Activated CD4-positive, alpha-beta T cell treated with anti-CD3 and anti-CD28 coated beads for 36 hours (primary cell): ENCODE measurements at regions not wholly inside any gene's neighbourhood (a gene's known extent, or its start where the extent isn't known, plus 50 kb on each side); places are given as distances from the start of the nearest gene placed in this dataset.

Experiments used
- ATAC-seq: fragments of 200-7000 bp; cut with Tn5 transposase; one replicate; pipeline ENCODE4 v1.10.0; 2021; ENCODE audit warnings: mild to moderate bottlenecking, moderate library complexity
- CTCF ChIA-PET: fragments of 350-600 bp; sonication (Branson Sonifier 250); formaldehyde crosslinking; loops from one replicate; lab custom pipeline; 2021; ENCODE audit warnings: antibody characterized with exemption; lab: Charles Lee
- POLR2A ChIA-PET: fragments of 350-600 bp; sonication (Branson Sonifier 250); formaldehyde crosslinking; loops from one replicate; lab custom pipeline; 2021; ENCODE audit warnings: antibody characterized with exemption, inconsistent platforms; lab: Charles Lee
- DNase-seq: peaks from one replicate; pipeline ENCODE4 v3.0.0-alpha.2; 2020
- H3K27ac Mint-ChIP-seq: one replicate; pipeline ENCODE4 v1.8.0; 2021; ENCODE audit warnings: mixed read lengths
- H3K27me3 Mint-ChIP-seq: one replicate; pipeline ENCODE4 v1.8.0; 2021; ENCODE audit warnings: mixed read lengths
- H3K36me3 Mint-ChIP-seq: one replicate; pipeline ENCODE4 v1.8.0; 2021; ENCODE audit warnings: low read depth, mixed read lengths
- H3K4me1 Mint-ChIP-seq: one replicate; pipeline ENCODE4 v1.8.0; 2021; ENCODE audit warnings: mixed read lengths
- H3K4me3 Mint-ChIP-seq: one replicate; pipeline ENCODE4 v1.8.0; 2021; ENCODE audit warnings: mild to moderate bottlenecking, moderate library complexity, mixed read lengths
- H3K9me3 Mint-ChIP-seq: one replicate; pipeline ENCODE4 v1.8.0; 2021; ENCODE audit warnings: low read depth, mixed read lengths
- intact Hi-C, 2 experiments: fragments of 100-400 bp; cut with DNase I in 1 of 2; cut with micrococcal nuclease in 1 of 2; formaldehyde crosslinking; loops; one replicate each; pipeline versions ENCODE4 v1.14.2 to v1.15.1; 2022 to 2024; cut with DNase I, micrococcal nuclease

GRCh38 chr4:83170952-83171399 lies 56.4 kb upstream of the PLAC8 start:
- Mint-ChIP-seq H3K4me1 (peaks cover 16% of the 10 kb centered on the region), H3K4me3 (no peak overlapping the region), H3K9me3 (no peaks in the 10 kb centered on the region), H3K27ac (no peak overlapping the region), H3K27me3 (no peaks in the 10 kb centered on the region), H3K36me3 (no peaks in the 10 kb centered on the region)
- CTCF ChIA-PET, result no interaction called here
- intact Hi-C loops, result no loop called here
- ATAC-seq (peak; percentile 42), DNase-seq (peak; percentile 10)
- POLR2A ChIA-PET, result no interaction called here
